AG09319 (cell line): ENCODE measurements at regions not wholly inside any gene's neighbourhood (a gene's known extent, or its start where the extent isn't known, plus 50 kb on each side); places are given as distances from the start of the nearest gene placed in this dataset.
"Not testable (repeated sequence)": the region's sequence is repeated elsewhere in the genome, so short reads cannot be mapped to it uniquely, and the experiment has no call there.

ENCODE experiments used
- DNase-seq: peaks from one replicate; pipeline ENCODE4 v3.0.0-alpha.2; 2010; ENCODE audit warnings: low read depth; ENCODE audit errors: extremely low read depth
- CTCF ChIP-seq: IDR thresholded peaks from 2 replicates; pipeline ENCODE4 v1.5.1; 2011; ENCODE audit warnings: low read depth, mild to moderate bottlenecking, inconsistent platforms, low read length, moderate library complexity

- no peak for TF ChIP-seq CTCF
- no peak for DNase-seq
Observed at GRCh38 chr13:78540058-78540457, 63.3 kb downstream of the POU4F1 start.

DNA sequence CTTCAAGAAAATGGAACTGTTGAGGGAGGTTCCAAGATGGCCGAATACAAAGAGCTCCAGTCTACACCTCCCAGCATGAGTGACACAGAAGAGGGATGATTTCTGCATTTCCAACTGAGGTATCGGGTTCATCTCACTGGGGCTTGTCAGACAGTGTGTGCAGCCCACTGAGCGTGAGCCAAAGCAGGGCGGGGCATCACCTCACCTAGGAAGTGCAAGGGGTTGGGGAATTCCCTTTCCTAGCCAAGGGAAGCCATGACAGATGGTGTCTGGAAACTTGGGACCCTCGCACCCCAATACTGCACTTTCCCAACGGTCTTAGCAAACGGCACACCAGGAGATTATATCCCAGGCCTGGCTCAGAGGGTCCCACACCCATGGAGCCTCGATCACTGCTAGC is 77.3 kb downstream of the POU4F1 start:
- DNase-seq: not testable (repeated sequence)

DNA sequence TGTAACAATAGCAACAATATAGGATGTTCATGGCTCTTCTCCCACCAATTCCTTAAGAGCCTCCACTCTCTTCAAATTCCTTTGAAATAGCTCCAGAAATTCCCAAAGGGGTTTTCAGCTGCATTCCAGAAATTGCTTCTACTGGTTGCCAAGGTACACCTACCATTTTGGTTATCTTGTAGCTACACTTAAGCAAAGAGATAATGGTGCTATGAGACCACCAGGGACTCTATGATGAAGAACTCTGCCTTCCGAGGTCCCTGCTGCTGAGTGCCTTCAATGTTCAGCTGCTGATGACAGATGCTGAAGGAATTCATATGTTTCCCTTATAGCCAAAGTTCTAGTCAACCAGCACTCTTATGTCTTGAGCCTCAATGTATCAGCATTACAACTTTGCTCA is 78.4 kb downstream of the POU4F1 start:
- TF ChIP-seq CTCF: no peak

GRCh38 chr13:78521091-78521490 is 82.3 kb downstream of the POU4F1 start:
- no peak for TF ChIP-seq CTCF
- no peak for DNase-seq

More for the DNA sequence above, 78.4 kb downstream of the POU4F1 start:
- no peak for DNase-seq

DNA sequence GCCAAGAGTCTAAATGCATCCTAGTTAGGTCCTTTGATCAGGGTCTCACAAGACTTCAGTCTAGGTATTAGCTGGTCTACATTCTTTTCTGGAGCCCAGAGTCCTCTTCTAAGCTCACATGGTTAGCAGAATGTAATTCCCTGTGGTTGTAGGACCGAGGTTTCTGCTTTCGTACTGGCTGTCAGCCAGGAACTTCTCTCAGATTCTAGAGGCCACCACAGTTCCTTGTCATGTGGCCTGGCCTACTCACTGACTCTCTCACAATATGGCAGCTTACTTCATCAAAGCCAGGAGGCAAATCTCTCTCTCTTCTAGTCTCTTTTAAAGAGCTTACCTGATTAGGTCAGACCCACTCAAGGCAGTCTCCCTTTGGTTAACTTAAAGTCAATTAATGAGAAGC is 82.9 kb downstream of the POU4F1 start:
- TF ChIP-seq CTCF: no peak
- DNase-seq: no peak

GRCh38 chr13:78518482-78518881 is 84.9 kb downstream of the POU4F1 start:
- not testable (repeated sequence) for DNase-seq

DNA sequence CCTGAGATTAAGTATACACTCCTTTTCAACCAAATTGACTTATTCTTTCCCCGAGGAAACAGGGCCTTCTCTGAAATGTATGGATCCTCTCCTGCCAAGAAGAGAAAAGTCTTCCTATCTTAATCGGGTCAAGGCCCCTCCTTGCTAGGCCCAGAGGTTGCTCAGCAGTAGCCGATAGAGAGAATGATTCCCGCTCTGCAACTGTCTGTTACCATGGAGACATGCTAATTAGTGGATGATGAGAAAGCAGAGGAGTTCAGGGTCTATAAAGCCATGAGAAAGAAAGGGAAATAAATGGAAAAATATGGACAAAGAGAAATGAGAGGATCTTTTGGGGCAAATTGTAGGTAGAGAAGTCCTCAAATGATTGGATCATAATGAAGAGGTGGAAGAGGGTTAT is 103.5 kb downstream of the POU4F1 start:
- TF ChIP-seq CTCF: no peak
- no peak for DNase-seq

DNA sequence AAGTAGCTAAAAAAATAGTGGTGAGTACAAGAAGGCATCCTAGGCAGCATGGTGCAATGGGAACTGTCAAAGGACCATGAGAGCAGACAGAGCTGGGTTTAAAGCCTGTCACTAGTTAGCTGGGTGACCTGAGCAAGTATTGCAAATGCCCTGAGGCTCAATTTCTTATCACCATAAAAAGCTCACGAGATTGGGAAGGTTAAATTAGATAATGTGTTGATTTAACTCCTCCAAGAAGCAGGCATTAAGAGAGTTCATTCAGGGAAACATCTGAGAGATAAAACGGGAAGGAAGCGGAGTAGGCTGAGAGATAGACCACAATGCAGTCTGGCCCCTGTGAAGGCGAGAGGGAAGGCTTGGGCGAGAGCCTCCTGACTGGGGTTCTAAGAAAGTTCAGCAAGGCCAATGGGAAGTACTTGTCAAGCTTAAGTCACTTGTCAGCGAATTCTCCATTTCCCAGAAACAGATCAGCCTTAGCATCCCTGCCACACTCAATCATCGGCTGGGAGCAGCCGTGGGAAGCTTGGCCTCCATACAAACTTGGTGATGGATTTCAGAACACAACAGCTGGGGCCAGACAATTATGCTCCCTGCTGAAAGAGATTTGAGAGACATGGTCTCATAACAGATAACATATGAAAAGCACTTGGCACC is 105.5 kb downstream of the POU4F1 start:
- no peak for TF ChIP-seq CTCF
- DNase-seq: no peak
